Natural killer cell treated with Interleukin-12 subunit alpha and Interleukin-12 subunit beta and Interleukin-15 and Interleukin-18, amount 100 ng/mL, for 72 hours (primary cell): ENCODE measurements at regions not wholly inside any gene's neighbourhood (a gene's known extent, or its start where the extent isn't known, plus 50 kb on each side); places are given as distances from the start of the nearest gene placed in this dataset.

Experiments used
- ATAC-seq, 2 donors: fragments of 150-1000 bp; cut with Tn5 transposase in 1 of 2; sonication (Bioruptor Pico), chemical (Tn5 transposase) in 1 of 2; 2 replicates each; pipeline ENCODE4 v1.10.0; 2021
- DNase-seq: peaks from one replicate; pipeline ENCODE4 v3.0.0; 2022; ENCODE audit warnings: low spot score
- H3K27ac Mint-ChIP-seq, 2 donors: 1 replicate in 1 of 2; 2 replicates in 1 of 2; pipeline ENCODE4 v1.8.0; 2022; ENCODE audit warnings: mixed read lengths in 2 of 2, mild to moderate bottlenecking in 1 of 2, moderate library complexity in 1 of 2
- H3K27me3 Mint-ChIP-seq, 2 donors: 1 replicate in 1 of 2; 2 replicates in 1 of 2; pipeline ENCODE4 v1.8.0; 2022; ENCODE audit warnings: mixed read lengths in 2 of 2
- H3K36me3 Mint-ChIP-seq: one replicate; pipeline ENCODE4 v1.8.0; 2022; ENCODE audit warnings: mixed read lengths
- H3K4me1 Mint-ChIP-seq, 2 donors: 1 replicate in 1 of 2; 2 replicates in 1 of 2; pipeline ENCODE4 v1.8.0; 2022; ENCODE audit warnings: low read depth in 2 of 2, mixed read lengths in 2 of 2, mild to moderate bottlenecking in 1 of 2
- H3K4me3 Mint-ChIP-seq: one replicate; pipeline ENCODE4 v1.8.0; 2022; ENCODE audit warnings: mixed read lengths
- H3K9me3 Mint-ChIP-seq: 2 replicates; pipeline ENCODE4 v1.8.0; 2022; ENCODE audit warnings: mixed read lengths

DNA sequence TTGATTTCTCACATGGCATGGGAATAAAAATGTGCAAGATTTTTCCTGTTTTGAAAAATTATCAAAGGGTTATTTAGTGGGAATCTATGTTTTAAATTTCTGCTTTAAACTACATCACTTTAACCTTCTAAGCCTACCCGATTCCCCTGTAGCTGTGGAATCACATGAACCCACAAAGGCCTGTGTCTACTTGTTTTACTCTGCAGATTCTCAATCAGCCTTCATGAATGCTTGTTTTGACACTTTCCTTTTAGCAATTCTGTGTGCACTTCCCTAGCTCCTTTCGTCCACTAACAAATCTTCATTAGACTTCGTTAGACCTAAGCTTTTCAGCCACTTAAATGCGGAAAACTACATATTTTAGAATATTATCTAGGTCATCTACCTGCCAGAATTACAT, 56.0 kb upstream of the C1orf21 start:
- H3K27ac Mint-ChIP-seq: no peak overlapping the region
- peaks cover 5% of the 10 kb centered on the region for H3K36me3 Mint-ChIP-seq
- H3K4me3 Mint-ChIP-seq: no peak overlapping the region
- no peak for ATAC-seq
- H3K27me3 Mint-ChIP-seq: peaks cover 0 to 8% of the 10 kb centered on the region in 2 donors
- H3K4me1 Mint-ChIP-seq: peaks cover 0 to 4% of the 10 kb centered on the region in 2 donors
- H3K9me3 Mint-ChIP-seq: no peaks in the 10 kb centered on the region
- DNase-seq: no peak
